A204.1 (cell line): ENCODE measurements at regions not wholly inside any gene's neighbourhood (a gene's known extent, or its start where the extent isn't known, plus 50 kb on each side); places are given as distances from the start of the nearest gene placed in this dataset.

Source experiments
- FAIRE-seq: peaks from 2 replicates; lab custom pipeline; 2012; peaks lifted over from hg19 to GRCh38; lab: Jason Lieb, UNC

- FAIRE-seq, result no peak
Measured at GRCh38 chr1:105632342-105633196, 1423.9 kb upstream of the PRMT6 start.

DNA sequence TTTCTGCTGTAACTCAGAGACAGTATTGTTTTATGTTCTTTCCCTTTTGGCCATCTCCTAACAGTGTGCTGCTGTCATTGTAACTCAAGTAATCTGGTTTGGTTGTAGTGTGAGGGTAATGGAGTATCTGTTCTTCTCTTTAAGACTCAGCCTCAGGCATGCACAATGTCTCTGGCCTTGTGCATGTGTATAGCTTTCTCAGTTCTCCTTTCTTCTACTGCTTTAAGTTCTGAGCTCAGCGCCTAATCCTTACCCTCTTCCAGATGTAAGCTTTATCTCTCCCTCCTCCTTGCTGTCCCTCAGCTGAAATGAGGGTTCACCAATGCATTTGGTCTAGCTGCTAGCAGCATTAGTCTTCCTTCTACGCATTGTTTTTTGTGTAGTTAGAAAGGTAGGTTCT lies 1420.4 kb upstream of the PRMT6 start:
- FAIRE-seq, result no peak

GRCh38 chr1:105641407-105641806 lies 1415.1 kb upstream of the PRMT6 start:
- FAIRE-seq, result no peak

- no peak for FAIRE-seq
Measured at GRCh38 chr1:105652109-105652508, 1404.4 kb upstream of the PRMT6 start.

DNA sequence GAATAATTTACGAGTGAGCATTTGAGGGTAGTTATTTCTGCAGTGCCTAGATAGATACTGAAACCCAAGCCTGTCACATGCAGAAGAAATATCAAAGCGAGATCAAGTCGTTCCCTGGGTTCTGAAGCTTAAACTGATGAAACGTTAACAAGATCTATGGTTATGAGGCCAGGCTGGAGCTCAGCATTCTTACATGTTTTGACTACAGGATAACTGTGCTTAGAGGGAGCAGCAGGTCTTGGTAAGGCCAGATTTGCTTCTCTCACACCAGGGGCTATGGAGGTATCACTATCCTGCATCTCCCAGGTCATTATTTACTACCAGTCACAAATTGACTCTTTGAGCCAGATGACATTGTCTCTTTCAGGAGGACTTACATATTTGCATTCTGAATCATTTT lies 1401.4 kb upstream of the PRMT6 start:
- FAIRE-seq, result no peak

GRCh38 chr1:105664495-105664894 lies 1392.0 kb upstream of the PRMT6 start:
- no peak for FAIRE-seq

- FAIRE-seq, result no peak
Measured at GRCh38 chr1:105678334-105678733, 1378.1 kb upstream of the PRMT6 start.

- no peak for FAIRE-seq
Measured at GRCh38 chr1:105684714-105685113, 1371.8 kb upstream of the PRMT6 start.

DNA sequence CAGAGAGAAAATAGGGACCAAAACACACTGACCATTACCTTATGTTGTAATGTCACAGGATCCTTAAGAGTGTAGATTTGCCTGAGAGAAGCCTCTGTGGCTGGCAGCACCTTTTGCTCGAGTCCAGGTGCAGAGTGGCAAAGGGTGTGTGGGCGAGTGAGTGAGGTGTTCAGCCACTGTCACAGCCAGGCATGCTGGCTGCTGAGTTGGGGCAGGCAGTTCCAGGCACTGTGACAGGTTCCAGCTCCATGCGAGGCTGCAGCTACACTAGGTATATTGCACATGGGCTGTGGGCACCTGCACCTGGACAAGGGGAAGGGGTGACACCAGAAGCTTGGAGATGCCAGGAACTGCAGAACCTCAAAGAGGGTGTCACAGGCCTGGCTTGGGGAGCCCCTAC lies 1370.4 kb upstream of the PRMT6 start:
- FAIRE-seq, result no peak

DNA sequence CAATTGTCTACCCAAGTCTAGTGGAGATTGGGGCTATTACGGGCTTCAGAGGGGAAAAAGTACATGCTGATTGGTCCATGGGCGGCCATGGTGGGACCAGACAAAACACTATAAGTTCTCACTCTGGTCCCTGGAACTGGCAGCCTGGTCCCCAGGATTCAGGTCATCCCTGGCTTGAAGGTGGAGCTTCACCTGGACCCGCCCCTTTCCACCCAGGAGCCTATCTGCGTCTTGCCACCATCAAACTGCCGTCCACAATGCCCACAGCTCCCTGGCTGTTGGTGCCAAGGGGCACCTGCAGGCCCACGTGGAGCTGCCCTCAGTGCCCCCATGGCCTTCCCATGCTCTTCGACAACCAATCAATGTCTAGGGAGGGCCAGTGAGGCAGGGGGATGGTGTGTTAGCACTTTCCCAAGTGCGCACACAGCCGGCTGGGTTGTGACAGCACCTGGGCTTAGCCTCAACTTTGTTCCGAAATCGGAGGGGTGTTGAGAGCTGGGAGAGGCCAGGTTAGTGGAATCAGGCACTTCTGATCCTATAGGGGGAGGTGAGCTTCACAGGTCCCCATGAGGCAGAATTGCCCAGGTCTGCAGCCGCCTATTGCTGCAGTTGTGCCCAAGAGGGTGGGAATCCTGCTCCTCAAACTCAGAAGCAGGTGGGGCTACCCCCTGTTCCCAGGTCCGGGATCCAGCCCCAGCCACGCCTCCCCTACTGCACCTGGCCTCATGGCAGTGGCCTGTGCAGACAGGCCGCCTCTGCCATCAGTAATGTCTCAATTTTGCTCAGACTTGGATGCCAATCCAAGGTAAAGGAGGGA lies 1369.4 kb upstream of the PRMT6 start:
- no peak for FAIRE-seq

GRCh38 chr1:105700723-105701122 lies 1355.8 kb upstream of the PRMT6 start:
- no peak for FAIRE-seq

- no peak for FAIRE-seq
Measured at GRCh38 chr1:105724286-105724685, 1332.2 kb upstream of the PRMT6 start.

- FAIRE-seq, result no peak
Measured at GRCh38 chr1:105730701-105731100, 1325.8 kb upstream of the PRMT6 start.

DNA sequence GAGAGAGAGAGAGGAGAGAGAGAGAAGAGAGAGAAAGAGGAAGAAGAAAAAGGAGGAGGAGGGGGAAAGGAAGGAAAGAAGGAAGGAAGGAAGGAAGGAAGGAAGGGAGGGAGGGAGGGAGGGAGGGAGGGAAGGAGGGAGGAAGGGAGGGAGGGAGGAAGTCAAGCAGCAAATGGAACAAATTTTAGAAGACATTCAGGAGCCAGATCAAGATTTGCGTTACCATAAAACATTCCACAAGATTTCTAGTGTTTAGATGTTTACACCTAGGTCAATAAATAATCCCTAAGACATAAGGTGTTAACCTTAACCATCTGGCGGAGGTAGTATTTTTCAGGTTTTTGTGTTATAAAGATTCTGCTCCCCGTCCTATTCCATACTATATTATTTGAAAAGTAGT lies 1320.1 kb upstream of the PRMT6 start:
- no peak for FAIRE-seq

DNA sequence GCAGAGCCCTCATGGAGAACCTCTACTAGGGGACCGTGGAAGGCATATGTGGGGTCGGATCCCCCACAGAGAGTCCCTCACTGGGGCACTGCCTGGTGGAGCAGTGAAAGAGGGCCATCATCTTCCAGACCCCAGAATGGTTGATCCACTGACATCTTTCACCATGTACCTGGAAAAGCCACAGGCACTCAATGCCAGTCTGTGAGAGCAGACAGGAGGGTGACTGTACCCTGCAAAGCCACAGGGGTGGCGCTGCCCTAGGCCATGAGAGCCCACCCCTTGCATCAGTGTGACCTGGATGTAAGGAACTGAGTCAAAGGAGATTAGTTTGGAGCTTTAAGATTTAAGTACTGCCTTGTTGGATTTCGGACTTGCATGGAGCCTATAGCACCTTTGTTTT lies 1276.7 kb upstream of the PRMT6 start:
- FAIRE-seq, result no peak

- FAIRE-seq, result no peak
Measured at GRCh38 chr1:105785021-105785420, 1271.5 kb upstream of the PRMT6 start.

DNA sequence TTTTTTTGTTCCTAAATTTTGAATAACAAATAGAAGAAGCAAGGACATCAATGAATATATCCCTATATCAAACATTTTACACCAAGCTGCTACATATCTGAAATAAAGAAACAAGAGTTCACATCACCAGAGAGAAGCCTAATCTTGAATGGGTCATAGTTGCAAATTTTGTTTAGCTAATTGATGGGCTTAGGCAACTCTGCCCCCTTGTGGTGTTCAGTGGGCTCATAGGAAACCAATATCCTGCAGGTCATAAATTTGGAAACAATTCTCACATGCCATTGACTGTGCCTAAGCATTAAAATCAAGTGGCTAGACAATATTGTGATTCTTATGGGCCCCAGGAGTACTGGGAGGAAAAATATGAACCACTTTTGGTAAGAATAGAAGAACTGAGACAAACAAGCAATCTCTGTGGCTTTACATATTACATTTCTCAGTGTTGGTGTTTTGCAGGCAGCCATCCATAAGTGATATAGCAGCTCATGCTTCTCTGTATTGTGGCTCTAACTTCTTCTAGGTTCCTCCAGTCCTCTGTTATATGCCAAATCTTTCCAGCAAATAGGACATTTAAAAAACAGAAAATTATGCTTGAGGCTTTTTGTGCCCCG lies 1262.8 kb upstream of the PRMT6 start:
- peak; percentile 82 for FAIRE-seq

GRCh38 chr1:105795741-105796140 lies 1260.7 kb upstream of the PRMT6 start:
- no peak for FAIRE-seq

DNA sequence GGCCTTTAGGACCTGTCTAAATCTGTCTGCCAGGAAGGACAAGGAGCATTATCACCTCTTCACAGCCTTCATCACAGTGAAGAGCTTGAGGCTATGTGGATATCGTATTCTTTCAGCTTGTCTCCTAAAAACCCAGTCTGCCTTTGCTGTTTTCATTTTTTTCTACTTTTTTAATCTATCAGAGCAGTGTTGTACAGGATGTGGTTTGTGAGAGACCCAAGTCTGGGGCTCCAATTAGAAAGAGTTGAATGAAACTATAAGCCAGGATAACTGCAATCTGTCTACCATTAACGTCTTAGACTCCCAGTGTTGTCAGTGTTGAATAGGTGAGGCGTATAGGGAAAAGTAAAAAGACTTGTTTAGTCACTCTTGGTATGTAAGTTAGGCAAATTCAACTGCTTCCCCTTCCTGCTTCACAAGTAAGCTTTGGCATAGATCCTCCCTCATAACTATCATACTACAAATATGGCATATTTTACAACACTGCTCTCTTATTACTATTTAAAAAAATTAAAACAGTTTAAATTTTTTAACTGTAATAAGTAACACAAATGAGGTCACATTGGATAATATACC lies 1225.8 kb upstream of the PRMT6 start:
- FAIRE-seq, result no peak

- no peak for FAIRE-seq
Measured at GRCh38 chr1:105838071-105838470, 1218.4 kb upstream of the PRMT6 start.

- FAIRE-seq, result no peak
Measured at GRCh38 chr1:105865546-105865945, 1190.9 kb upstream of the PRMT6 start.

- FAIRE-seq, result no peak
Measured at GRCh38 chr1:105872817-105873216, 1183.7 kb upstream of the PRMT6 start.

DNA sequence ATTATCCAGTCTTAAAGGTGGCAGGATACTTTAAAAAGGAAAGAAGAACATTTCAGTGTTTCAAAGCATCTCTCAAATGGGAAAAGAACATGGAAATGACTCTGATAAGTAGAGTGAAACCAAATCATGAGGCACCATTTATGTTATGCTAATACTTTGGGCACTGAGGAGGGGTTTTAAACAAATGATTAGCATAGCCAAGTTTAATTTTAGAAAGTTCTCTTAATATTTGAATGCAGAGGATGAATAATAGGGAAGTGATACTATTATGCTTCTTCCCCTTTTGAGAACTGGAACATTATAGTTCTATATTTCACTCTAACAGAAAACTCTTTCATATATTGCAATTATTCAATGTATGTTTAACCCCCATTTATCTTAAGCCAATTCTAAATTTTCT lies 1181.9 kb upstream of the PRMT6 start:
- no peak for FAIRE-seq
